ENCODE measurements at regions not wholly inside any gene's neighbourhood (a gene's known extent, or its start where the extent isn't known, plus 50 kb on each side); places are given as distances from the start of the nearest gene placed in this dataset.

DNA sequence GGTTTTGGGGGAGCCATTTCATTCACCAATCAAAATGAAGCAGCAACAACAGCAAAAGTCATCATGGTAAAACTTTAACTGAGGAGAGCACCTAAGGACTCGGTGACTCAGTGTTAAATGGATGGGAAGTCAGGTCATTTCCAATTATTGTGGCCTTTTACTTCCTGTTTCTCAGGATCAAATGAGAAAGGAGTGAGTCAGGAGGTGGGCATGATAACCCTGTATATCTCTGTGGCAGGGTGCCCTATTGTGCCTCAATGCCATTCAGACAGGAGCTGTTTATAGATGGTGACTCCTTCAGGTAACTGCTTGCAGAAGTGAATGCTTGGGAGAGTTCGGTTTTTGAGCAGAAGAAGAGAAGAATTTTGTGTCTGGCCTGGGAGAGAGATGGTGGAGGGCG is 135.5 kb upstream of the CPM start:
- Histone ChIP-seq H3K14ac (ENCODE audit: insufficient read depth, low read length) (no peak overlapping the region), H2BK12ac (ENCODE audit: insufficient read length, low read depth, low read length) (no peak overlapping the region), H3K79me2 (ENCODE audit: insufficient read depth, low read length) (no peaks in the 10 kb centered on the region), H3K23me2 (ENCODE audit: insufficient read length, low read depth, low read length, poor library complexity, severe bottlenecking) (no peaks in the 10 kb centered on the region), H3K79me1 (ENCODE audit: insufficient read depth, low read depth, low read length, poor library complexity, severe bottlenecking) (no peaks in the 10 kb centered on the region), H2BK5ac (ENCODE audit: insufficient read length, low read length) (no peak overlapping the region), H2AK5ac (ENCODE audit: insufficient read length, low read length) (no peak overlapping the region), H3K56ac (ENCODE audit: insufficient read length, low read depth, low read length) (no peak overlapping the region), H3K27ac (ENCODE audit: insufficient read length, low read depth, low read length) (no peak overlapping the region), H2BK120ac (ENCODE audit: low read depth, low read length, poor library complexity, severe bottlenecking) (no peak overlapping the region), H3K23ac (ENCODE audit: insufficient read length, low read depth, low read length) (no peak overlapping the region), H4K20me1 (ENCODE audit: control insufficient read depth, insufficient read depth, insufficient read length) (no peaks in the 10 kb centered on the region), H3K18ac (ENCODE audit: insufficient read length, low read depth, low read length) (no peak overlapping the region), H4K8ac (replicated peaks; ENCODE audit: insufficient read length, low read depth, low read length) (no peak overlapping the region), H2BK20ac (ENCODE audit: low read depth, low read length, poor library complexity, severe bottlenecking) (no peak overlapping the region), H3K4me1 (ENCODE audit: insufficient read depth, low read length) (0 out of 2 replicates have a peak, but pooled peaks cover 2% of the 10 kb centered on the region), H3K27me3 (ENCODE audit: insufficient read depth, low read length) (no peaks in the 10 kb centered on the region), H3K9me3 (ENCODE audit: control insufficient read depth, low read depth, low read length) (no peaks in the 10 kb centered on the region), H3K4ac (ENCODE audit: low read depth, low read length) (no peak overlapping the region), H4K5ac (ENCODE audit: insufficient read length, low read depth, low read length) (no peak overlapping the region), H3K9ac (ENCODE audit: extremely low read depth, insufficient read length, low read length) (no peak overlapping the region), H4K91ac (ENCODE audit: insufficient read length, low read depth, low read length) (no peak overlapping the region), H2BK15ac (ENCODE audit: low read depth, low read length) (no peak overlapping the region), H2AFZ (ENCODE audit: low read length) (no peak overlapping the region), H3T11ph (ENCODE audit: low read length) (no peak overlapping the region), H3K4me2 (ENCODE audit: insufficient read depth, insufficient read length, low read length) (no peak overlapping the region)
- no peaks in the 10 kb centered on the region for H3K36me3 Mint-ChIP-seq (ENCODE audit: insufficient read depth in 1 of 3, low read depth in 3 of 3)
- H3K9me3 Mint-ChIP-seq: no peaks in the 10 kb centered on the region
- peaks cover 13 to 20% of the 10 kb centered on the region in 2 experiments for H3K4me1 Mint-ChIP-seq
- H3K4me3 Mint-ChIP-seq: no peak overlapping the region
- no peak for DNase-seq
- no peaks in the 10 kb centered on the region for H3K27me3 Mint-ChIP-seq (ENCODE audit: low read depth)
- no peak for TF ChIP-seq CTCF (conservative IDR thresholded peaks at IDR 0.05)
- no peak overlapping the region for H3K27ac Mint-ChIP-seq
- no CpG with 5 or more reads among the region's 3 CpGs for WGBS (ENCODE audit: extremely low coverage, insufficient read length, low lambda C conversion rate)
